ENCODE measurements at regions not wholly inside any gene's neighbourhood (a gene's known extent, or its start where the extent isn't known, plus 50 kb on each side); places are given as distances from the start of the nearest gene placed in this dataset.

DNA sequence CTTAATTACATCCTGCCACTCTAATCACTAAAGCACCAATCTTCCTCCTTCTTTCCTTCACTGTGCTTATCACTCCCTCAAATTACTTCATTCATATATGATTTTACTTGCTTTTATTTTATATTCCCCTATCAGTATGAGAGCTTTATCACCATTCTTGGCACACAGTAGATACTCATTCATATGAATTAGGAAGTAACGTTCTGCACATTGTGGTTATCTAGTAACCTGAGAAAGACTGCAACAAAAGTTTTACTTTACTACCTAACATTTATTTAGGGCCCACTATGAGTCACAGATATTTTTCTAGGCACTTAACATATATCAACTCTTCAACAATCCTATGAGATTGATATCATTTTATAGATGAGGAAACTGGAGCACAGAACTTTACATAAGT is 1559.9 kb upstream of the TENM4 start:
- H3K4me3 ChIP-seq (ENCODE audit: low read depth, low read length) = no peak overlapping the region
- no peaks in the 10 kb centered on the region for H3K27me3 ChIP-seq (replicated peaks)
- in situ Hi-C loops (cut with HindIII; ENCODE audit: low pct_ligation_motif_present, low sequenced_read_pairs) = no loop called here
- no peak overlapping the region for H3K27ac ChIP-seq
- TF ChIP-seq, protein P1, sequence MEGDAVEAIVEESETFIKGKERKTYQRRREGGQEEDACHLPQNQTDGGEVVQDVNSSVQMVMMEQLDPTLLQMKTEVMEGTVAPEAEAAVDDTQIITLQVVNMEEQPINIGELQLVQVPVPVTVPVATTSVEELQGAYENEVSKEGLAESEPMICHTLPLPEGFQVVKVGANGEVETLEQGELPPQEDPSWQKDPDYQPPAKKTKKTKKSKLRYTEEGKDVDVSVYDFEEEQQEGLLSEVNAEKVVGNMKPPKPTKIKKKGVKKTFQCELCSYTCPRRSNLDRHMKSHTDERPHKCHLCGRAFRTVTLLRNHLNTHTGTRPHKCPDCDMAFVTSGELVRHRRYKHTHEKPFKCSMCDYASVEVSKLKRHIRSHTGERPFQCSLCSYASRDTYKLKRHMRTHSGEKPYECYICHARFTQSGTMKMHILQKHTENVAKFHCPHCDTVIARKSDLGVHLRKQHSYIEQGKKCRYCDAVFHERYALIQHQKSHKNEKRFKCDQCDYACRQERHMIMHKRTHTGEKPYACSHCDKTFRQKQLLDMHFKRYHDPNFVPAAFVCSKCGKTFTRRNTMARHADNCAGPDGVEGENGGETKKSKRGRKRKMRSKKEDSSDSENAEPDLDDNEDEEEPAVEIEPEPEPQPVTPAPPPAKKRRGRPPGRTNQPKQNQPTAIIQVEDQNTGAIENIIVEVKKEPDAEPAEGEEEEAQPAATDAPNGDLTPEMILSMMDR (IDR thresholded peaks at IDR 0.05; ENCODE audit: low read depth, low read length, missing control alignments) = no peak
- no peak for DNase-seq
- no peaks in the 10 kb centered on the region for H3K36me3 ChIP-seq (replicated peaks)

DNA sequence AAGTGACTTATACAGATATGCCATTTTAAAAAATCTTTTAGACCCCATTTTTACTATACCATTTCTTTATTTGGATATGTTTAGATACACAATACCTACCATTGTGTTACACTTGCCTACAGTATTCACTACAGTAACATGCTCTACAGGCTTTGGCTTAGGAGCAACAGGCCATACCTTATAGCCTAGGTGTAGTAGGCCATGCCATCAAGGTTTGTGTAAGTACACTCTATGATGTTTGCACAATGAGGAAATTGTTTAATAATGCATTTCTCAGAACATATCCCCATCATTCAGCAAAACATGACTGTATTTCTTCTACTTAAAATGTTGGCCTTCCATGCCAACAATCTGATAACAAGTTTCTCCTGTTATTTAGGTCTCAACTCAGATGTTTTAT is 1559.5 kb upstream of the TENM4 start:
- H3K27ac ChIP-seq = no peak overlapping the region
- H3K27me3 ChIP-seq (replicated peaks) = no peaks in the 10 kb centered on the region
- H3K4me3 ChIP-seq (ENCODE audit: low read depth, low read length) = no peak overlapping the region
- H3K36me3 ChIP-seq (replicated peaks) = no peaks in the 10 kb centered on the region
- no peak for DNase-seq
- TF ChIP-seq, protein P1 (IDR thresholded peaks at IDR 0.05; ENCODE audit: low read depth, low read length, missing control alignments) = no peak
- in situ Hi-C loops (cut with HindIII; ENCODE audit: low pct_ligation_motif_present, low sequenced_read_pairs) = no loop called here

DNA sequence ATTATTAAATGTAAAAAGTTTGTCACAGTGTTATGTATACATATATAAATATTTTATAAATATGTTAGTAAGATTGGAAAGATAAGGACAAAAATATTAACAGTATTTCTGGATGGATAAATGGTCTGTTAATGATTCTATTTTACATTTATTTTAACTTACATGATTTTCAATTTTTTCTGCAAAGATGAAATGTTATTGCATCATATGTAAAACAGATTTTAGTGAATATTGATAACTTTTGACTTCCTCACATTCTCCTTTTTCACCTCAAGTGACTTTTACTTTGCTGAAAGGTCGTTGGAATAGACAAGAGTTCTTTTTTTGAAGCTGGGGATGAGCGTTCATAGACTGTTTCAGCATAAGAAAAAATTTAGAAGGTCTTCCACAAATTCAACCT is 1554.7 kb upstream of the TENM4 start:
- TF ChIP-seq, protein P1 (IDR thresholded peaks at IDR 0.05; ENCODE audit: low read depth, low read length, missing control alignments) = no peak
- H3K27ac ChIP-seq = no peak overlapping the region
- in situ Hi-C loops (cut with HindIII; ENCODE audit: low pct_ligation_motif_present, low sequenced_read_pairs) = no loop called here
- no peak for DNase-seq
- H3K27me3 ChIP-seq (replicated peaks) = no peaks in the 10 kb centered on the region
- no peaks in the 10 kb centered on the region for H3K36me3 ChIP-seq (replicated peaks)
- H3K4me3 ChIP-seq (ENCODE audit: low read depth, low read length) = no peak overlapping the region

DNA sequence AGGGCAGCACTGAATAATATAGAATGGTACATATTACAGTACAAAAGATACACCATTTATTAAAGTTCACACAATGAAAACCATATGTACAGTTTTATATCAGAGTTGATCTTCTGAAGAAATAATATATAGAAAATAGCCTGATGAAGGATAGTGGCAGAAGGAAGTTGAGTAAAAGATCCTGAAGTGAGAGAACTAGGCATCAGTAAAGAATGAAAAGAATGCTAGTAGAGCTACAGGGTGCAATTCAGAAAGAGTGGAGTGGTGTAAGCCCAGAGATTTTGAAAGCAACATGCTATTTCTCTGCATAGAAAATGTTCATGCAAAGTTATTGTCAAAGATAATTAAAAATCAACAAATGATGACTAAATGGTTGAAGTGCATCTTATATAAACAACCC is 1552.7 kb upstream of the TENM4 start:
- no peak overlapping the region for H3K27ac ChIP-seq
- TF ChIP-seq, protein P1 (IDR thresholded peaks at IDR 0.05; ENCODE audit: low read depth, low read length, missing control alignments) = no peak
- no peaks in the 10 kb centered on the region for H3K36me3 ChIP-seq (replicated peaks)
- in situ Hi-C loops (cut with HindIII; ENCODE audit: low pct_ligation_motif_present, low sequenced_read_pairs) = no loop called here
- H3K27me3 ChIP-seq (replicated peaks) = no peaks in the 10 kb centered on the region
- DNase-seq = peak; percentile 12
- H3K4me3 ChIP-seq (ENCODE audit: low read depth, low read length) = no peak overlapping the region

DNA sequence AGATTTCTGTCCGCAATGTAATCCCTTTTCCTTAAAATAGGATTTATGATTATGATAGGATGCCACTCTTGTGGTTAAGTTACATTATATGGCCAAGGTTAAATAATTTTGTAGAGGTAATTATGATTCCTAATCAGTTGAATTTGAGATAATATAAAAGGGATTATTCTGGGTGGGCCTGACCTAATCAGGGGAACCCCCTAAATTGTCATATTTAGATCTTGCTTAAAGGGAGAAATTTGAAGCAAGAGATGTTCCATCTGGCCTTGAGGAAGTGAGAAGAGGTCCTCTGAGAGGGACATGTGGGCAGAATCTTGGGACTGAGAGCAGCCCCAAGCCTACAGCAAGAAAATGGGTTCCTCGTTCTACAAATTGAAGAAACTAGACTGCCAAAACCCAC is 1550.1 kb upstream of the TENM4 start:
- TF ChIP-seq, protein P1 (IDR thresholded peaks at IDR 0.05; ENCODE audit: low read depth, low read length, missing control alignments) = no peak
- no peak overlapping the region for H3K27ac ChIP-seq
- no peaks in the 10 kb centered on the region for H3K27me3 ChIP-seq (replicated peaks)
- in situ Hi-C loops (cut with HindIII; ENCODE audit: low pct_ligation_motif_present, low sequenced_read_pairs) = no loop called here
- no peak overlapping the region for H3K4me3 ChIP-seq (ENCODE audit: low read depth, low read length)
- no peaks in the 10 kb centered on the region for H3K36me3 ChIP-seq (replicated peaks)
- no peak for DNase-seq

DNA sequence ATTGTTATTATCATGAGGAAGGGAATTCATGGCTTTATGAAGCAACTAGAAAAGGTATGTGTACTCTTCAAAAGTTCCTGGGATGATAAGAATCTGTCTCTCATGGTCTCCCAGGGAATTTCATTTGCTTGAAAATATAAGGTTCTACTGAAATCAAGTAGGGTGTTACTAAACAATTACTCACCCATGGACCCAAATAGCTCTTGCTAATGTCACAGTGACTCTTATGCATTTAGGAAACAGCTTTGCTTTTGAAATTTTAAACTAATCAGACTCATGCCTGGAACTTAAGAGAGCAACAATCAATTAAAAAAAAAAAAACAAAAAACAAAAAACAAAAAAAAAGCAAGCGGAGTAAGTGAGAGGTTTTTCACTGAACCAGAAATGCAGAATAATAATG is 1546.3 kb upstream of the TENM4 start:
- no peak overlapping the region for H3K4me3 ChIP-seq (ENCODE audit: low read depth, low read length)
- DNase-seq = no peak
- TF ChIP-seq, protein P1 (IDR thresholded peaks at IDR 0.05; ENCODE audit: low read depth, low read length, missing control alignments) = no peak
- in situ Hi-C loops (cut with HindIII; ENCODE audit: low pct_ligation_motif_present, low sequenced_read_pairs) = no loop called here
- H3K27ac ChIP-seq = no peak overlapping the region
- H3K27me3 ChIP-seq (replicated peaks) = no peaks in the 10 kb centered on the region
- no peaks in the 10 kb centered on the region for H3K36me3 ChIP-seq (replicated peaks)

Measured in brain microvascular endothelial cell (primary cell).